ENCODE measurements at regions not wholly inside any gene's neighbourhood (a gene's known extent, or its start where the extent isn't known, plus 50 kb on each side); places are given as distances from the start of the nearest gene placed in this dataset.

DNA sequence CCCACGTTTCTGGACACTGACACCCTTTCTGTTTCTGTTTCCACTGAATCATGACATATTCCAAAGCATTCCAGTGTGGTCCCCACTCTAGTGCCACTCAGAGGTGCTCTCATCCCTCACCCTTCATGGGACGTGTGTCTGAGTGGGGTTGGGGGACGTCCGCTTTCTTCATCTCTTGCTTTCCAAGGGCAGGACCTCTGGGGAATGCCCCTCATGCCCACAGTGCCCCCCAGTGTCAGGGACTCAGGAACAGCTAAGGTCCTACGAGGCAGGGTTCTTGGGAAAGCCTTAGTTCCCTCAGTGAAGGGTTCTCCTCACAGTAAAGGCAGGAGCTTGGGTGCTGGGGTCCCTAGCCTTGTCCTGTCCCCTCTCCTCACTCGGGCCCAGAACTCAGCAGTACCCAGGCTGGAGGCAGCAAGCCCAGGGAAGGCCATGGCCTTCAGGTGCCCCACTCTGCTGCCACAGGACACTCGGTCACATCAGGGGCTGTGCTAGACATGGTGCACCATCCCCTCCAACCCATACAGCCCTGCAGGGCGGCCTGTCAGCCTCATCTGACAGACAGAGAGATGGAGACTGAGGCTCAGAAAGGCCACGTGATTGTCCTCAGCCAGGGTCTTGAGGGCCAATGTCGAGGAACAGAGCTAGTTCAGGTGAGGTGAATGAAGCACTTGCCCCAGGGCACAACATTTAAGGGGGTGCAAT is 261.0 kb downstream of the TLE3 start:
- Mint-ChIP-seq H3K4me1 (peaks cover 17% of the 10 kb centered on the region), H3K27me3 (peaks cover 33% of the 10 kb centered on the region), H3K4me3 (no peak overlapping the region), H3K36me3 (no peaks in the 10 kb centered on the region), H3K27ac (peak overlapping the region; percentile 8), H3K9me3 (no peaks in the 10 kb centered on the region)
- peak; percentile 13 for ATAC-seq

DNA sequence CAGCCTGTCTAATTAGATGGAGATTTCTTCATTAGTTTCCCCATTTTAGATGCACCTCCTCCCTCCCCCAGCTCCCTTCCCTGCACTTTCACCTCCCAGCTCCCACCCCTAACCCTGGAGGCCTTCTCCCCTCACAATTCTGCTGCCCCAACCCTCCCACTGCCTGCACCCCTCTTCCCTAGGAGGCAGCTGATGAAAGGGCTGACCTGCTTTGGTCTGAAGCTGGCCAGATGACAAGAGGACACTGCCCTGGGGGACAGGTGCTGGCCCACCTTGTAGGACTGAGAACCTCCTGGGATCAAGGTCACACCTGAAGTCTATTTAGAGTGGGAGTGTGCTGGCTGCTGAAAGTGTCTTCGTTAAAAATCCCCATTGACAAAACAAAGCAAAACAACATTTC is 259.4 kb downstream of the TLE3 start:
- Mint-ChIP-seq H3K4me3 (no peak overlapping the region), H3K36me3 (no peaks in the 10 kb centered on the region), H3K9me3 (no peaks in the 10 kb centered on the region), H3K27me3 (peaks cover 39% of the 10 kb centered on the region), H3K4me1 (peaks cover 13% of the 10 kb centered on the region), H3K27ac (no peak overlapping the region)
- no peak for ATAC-seq

DNA sequence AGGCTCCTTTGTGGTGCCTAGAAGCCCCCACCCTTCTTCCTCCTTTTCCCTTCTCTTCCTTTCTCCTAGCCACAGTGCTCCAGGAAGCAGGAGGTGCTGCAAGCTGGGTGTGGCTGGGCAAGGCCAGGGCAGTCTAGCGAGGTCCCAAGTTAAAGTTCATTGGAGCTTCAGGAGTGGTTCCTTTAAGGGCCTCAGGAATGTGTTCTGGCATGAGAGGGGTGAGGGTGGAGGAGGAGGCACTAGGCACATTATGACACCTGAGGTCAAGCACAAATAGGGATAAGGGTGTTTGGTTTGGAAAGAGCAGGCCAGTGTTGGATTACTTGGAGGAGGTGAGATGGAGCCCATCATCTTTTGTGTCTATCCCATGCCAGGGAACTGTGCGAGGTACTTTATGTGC is 258.7 kb downstream of the TLE3 start:
- no peaks in the 10 kb centered on the region for H3K9me3 Mint-ChIP-seq
- H3K4me1 Mint-ChIP-seq: peaks cover 13% of the 10 kb centered on the region
- H3K36me3 Mint-ChIP-seq: no peaks in the 10 kb centered on the region
- ATAC-seq: no peak
- no peak overlapping the region for H3K4me3 Mint-ChIP-seq
- H3K27ac Mint-ChIP-seq: no peak overlapping the region
- peaks cover 45% of the 10 kb centered on the region for H3K27me3 Mint-ChIP-seq

DNA sequence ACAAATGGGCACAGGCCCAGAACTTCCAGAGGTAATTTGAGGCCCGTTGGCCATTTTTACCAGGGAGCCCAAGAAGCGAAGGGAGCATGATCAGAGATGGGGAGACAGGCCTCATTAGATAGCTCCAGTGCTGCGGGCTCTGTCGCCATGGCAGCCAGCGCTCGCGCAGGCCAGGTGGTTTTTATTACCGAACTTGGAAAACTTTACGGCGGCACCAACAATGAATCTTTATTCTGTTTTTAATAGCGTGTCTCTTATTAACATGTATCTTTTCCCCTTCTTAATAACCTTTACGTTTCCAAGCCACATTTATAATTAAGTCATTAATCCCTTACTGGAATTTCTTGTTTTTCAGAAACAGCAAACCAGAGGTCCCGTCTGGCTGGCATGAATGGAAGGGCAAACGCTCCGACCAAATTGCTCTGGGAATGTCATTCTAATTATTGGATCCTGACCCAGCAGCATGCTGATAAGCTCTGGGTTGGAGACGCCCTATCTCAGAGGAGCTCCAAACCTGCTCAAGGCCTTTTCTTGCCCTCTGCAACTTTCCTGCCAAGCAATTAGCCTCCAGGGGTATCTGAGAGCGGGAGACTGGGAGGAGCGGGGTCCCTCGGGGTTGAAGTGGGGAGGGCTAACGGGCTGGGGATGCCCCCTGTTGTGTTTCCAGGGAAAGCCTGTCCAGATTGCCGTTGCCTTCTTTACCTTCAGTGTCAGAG is 256.4 kb downstream of the TLE3 start:
- Mint-ChIP-seq H3K9me3 (no peaks in the 10 kb centered on the region), H3K4me1 (peaks cover 6% of the 10 kb centered on the region), H3K27me3 (peaks cover 41% of the 10 kb centered on the region), H3K36me3 (no peaks in the 10 kb centered on the region), H3K27ac (no peak overlapping the region), H3K4me3 (no peak overlapping the region)
- no peak for ATAC-seq

DNA sequence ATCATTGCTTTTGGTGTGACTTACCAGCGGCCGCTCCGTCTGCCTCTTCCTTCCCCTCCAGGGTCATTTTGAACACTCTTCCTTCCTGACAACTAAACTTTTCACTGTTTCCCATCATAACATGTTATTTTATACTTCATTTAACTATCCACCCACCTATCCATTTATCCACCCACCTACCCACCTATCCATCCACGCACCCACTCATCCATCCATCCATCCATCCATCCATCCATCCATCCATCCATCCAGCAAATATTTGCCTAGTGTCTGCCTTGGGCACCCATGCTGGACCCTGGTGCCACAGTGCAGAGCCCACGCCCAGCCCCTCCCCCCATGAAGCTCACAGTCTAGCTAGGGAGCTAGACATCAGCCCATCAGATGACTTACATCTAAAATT is 254.9 kb downstream of the TLE3 start:
- H3K36me3 Mint-ChIP-seq: no peaks in the 10 kb centered on the region
- H3K4me1 Mint-ChIP-seq: no peaks in the 10 kb centered on the region
- H3K27me3 Mint-ChIP-seq: peaks cover 25% of the 10 kb centered on the region
- no peak overlapping the region for H3K27ac Mint-ChIP-seq
- no peak for ATAC-seq
- no peak overlapping the region for H3K4me3 Mint-ChIP-seq
- no peaks in the 10 kb centered on the region for H3K9me3 Mint-ChIP-seq

DNA sequence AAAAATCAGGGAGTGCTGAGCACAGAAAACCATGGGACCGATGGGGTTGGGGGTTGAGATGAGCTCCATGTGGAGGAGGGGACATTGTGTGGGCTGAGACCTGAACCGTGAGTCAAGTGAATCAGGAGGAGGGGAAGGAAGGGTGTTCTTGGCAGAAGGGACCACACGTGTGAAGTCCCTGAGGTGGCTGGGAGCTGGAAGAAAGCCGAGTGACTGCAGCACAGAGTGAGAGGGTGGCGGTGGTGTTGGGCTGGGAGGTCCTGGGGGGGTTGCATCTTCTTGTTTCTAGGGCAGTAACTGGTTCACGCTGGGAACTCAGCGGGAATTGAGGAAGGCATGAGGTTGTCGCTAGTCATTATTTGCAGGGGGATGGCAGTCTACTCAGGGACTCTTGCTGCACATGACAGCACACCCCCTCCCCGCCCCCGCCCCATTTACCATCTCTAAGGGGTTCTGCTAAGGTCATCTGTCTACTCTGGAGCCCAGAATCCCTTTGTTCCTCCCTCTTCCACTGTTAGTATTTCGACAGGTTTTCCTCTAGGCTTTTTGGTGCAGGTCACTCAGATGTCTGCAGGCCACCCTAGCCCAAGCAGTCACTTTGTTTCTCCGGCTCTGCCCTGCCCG is 254.3 kb downstream of the TLE3 start:
- peaks cover 25% of the 10 kb centered on the region for H3K27me3 Mint-ChIP-seq
- no peaks in the 10 kb centered on the region for H3K4me1 Mint-ChIP-seq
- no peaks in the 10 kb centered on the region for H3K9me3 Mint-ChIP-seq
- H3K27ac Mint-ChIP-seq: no peak overlapping the region
- no peak overlapping the region for H3K4me3 Mint-ChIP-seq
- H3K36me3 Mint-ChIP-seq: no peaks in the 10 kb centered on the region
- no peak for ATAC-seq

DNA sequence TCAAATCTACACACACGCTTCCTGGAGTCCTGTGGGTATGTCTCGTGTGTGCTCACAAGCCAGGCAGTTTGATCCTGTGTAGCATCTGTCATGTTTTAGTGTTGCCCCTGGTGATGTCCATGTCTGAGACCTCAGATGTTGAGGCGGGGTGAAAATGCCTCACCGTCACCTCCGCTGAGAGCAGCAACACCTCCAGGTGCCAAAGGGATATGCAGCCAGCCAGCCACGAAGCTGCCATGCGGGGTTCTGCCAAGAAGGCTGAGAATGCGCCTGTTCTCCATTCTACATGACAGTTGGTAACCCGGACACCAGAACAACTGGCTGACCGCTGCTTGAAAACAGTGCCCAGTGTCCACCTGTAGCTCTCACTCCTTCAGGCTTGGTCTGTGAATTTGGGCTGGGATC is 253.8 kb downstream of the TLE3 start:
- ATAC-seq: no peak
- no peaks in the 10 kb centered on the region for H3K4me1 Mint-ChIP-seq
- H3K36me3 Mint-ChIP-seq: no peaks in the 10 kb centered on the region
- H3K4me3 Mint-ChIP-seq: no peak overlapping the region
- H3K9me3 Mint-ChIP-seq: no peaks in the 10 kb centered on the region
- H3K27me3 Mint-ChIP-seq: peaks cover 25% of the 10 kb centered on the region
- no peak overlapping the region for H3K27ac Mint-ChIP-seq

DNA sequence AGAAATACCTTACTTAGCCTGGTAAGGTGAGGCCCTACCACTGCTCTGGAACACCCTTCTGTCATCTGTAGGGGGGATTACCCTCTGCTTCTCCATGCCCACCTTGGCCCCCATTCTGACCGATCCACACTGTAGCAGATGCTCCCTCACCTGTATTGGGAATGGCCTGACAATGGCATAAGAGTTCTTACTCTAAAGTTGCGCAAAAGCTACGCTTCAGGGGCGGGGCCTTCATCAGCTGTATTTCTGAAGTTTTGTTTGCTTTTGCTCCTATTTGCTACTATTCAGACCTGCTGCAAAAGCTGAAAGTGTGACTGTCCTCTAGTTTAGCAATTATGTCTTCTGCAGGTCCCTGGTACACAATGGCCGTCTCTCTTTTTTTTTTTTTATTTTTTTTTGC is 252.6 kb downstream of the TLE3 start:
- Mint-ChIP-seq H3K4me3 (no peak overlapping the region), H3K36me3 (no peaks in the 10 kb centered on the region), H3K9me3 (no peaks in the 10 kb centered on the region), H3K27me3 (peaks cover 25% of the 10 kb centered on the region), H3K4me1 (no peaks in the 10 kb centered on the region), H3K27ac (no peak overlapping the region)
- no peak for ATAC-seq

DNA sequence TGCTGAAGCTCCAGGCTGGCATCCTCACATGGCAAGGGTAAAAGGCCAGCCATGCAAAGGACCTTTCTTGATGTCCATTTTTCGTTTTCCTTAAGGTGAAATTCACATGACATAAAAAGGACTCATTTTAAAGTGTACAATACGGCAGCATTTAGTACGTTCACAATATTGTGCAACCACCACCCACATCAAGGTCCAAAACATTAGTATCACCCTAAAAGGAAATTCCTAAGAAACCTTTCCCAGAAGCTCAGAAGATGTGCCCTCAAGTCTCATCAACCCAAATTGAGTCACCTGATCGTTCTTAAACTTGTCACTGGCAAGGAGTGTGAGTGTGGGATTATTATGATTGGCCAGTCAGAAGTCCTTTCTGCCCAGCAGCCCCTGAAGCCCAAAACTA is 250.1 kb downstream of the TLE3 start:
- Mint-ChIP-seq H3K27me3 (peaks cover 33% of the 10 kb centered on the region), H3K27ac (no peak overlapping the region), H3K4me3 (no peak overlapping the region), H3K36me3 (peaks cover under 1% of the 10 kb centered on the region), H3K4me1 (no peaks in the 10 kb centered on the region), H3K9me3 (no peaks in the 10 kb centered on the region)
- ATAC-seq: no peak

DNA sequence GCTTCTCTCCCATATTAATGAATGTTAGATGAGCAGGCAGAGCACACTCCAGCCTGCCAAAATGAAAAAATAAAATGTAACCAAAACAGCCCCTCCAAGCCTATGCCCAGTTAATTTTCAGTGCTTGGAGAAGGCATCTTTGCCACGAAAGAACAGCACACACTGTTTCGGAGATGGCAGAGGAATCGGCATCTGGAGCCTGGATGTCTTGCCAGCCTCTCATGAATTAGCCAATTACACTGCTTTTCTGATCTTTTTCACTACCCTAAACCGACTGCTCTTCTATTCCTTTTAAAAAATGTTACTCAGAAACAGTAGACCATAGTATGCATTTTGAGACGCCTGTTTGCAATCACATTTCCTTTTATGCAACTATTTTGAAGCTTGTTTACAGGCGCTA is 249.6 kb downstream of the TLE3 start:
- peaks cover 3% of the 10 kb centered on the region for H3K9me3 Mint-ChIP-seq
- peaks cover 28% of the 10 kb centered on the region for H3K27me3 Mint-ChIP-seq
- H3K36me3 Mint-ChIP-seq: peaks cover 5% of the 10 kb centered on the region
- no peak for ATAC-seq
- no peak overlapping the region for H3K27ac Mint-ChIP-seq
- no peaks in the 10 kb centered on the region for H3K4me1 Mint-ChIP-seq
- no peak overlapping the region for H3K4me3 Mint-ChIP-seq

DNA sequence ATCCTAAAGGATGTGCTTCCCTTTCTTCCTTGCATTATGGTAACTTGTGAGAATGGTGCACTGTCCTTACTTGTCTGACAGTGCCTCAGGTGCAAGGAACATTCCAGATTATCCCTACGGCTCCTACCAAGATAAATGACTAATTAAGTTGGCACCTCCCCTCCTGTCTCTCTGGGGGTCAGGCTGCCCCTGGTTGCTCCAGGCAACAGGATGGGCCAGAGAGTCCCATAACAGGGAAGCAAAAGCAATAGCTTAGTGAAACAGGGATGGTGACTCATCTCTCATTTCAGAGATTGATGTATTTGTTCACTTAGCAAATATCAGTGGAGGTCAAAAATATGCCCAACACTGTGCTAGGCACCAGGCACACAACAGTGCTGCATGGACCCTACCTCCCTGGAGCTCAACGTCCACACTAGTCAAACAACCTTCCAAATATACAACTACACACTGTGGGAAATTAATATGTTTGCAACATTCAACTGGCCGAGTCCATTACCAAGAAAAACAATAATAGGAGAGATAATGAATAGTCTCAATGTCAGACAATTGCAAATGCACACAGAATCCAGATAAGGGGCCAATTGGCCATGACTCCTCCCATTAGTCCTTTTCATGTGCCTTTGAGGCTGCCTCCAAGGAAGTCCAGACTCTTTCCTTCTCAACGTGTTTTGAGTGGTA is 249.0 kb downstream of the TLE3 start:
- Mint-ChIP-seq H3K9me3 (peaks cover 6% of the 10 kb centered on the region), H3K27ac (no peak overlapping the region), H3K4me3 (no peak overlapping the region), H3K27me3 (peaks cover 22% of the 10 kb centered on the region), H3K4me1 (no peaks in the 10 kb centered on the region), H3K36me3 (peaks cover 6% of the 10 kb centered on the region)
- ATAC-seq: no peak

DNA sequence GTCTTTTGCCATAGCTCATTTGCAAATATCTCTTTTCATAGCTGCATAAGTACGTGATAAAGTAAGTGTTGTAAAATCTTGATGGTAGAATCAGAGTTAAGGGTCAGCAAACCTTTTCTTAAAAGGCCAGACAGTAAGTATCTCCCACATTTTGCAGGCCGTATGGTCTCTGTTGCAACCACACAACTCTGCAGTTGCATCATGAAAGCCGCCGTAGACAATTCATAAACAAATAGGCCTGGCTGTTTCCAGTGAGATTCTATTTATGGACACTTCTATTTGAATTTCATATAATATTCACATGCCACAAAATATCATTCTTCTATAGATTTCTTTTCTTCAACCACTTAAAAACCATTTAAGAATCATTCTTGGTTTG is 248.5 kb downstream of the TLE3 start:
- no peak for ATAC-seq
- Mint-ChIP-seq H3K4me3 (no peak overlapping the region), H3K4me1 (no peaks in the 10 kb centered on the region), H3K9me3 (peaks cover 6% of the 10 kb centered on the region), H3K36me3 (peaks cover 6% of the 10 kb centered on the region), H3K27me3 (peaks cover 17% of the 10 kb centered on the region), H3K27ac (no peak overlapping the region)

DNA sequence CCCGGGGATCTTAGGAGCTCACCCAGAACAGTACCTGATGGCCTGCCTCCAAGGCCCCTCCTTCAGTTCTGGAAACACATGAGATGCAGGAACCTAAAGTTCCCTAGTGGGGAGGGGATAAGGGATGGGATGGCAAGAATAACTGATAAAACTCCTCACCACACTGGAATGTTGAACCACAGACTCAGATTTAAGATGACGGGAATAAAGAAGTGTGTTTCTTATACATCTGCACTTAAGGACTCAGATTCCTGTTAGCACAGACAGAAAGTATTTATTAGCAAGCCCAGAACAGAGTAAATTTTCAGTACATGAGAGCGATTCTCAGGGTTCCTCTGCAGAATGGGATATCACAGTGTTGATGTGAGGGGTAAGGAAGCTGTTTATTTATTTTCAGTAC is 245.2 kb downstream of the TLE3 start:
- H3K9me3 Mint-ChIP-seq: peaks cover 6% of the 10 kb centered on the region
- H3K27me3 Mint-ChIP-seq: peaks cover 13% of the 10 kb centered on the region
- H3K4me1 Mint-ChIP-seq: peaks cover 10% of the 10 kb centered on the region
- H3K36me3 Mint-ChIP-seq: peaks cover 6% of the 10 kb centered on the region
- H3K27ac Mint-ChIP-seq: no peak overlapping the region
- H3K4me3 Mint-ChIP-seq: no peak overlapping the region
- no peak for ATAC-seq

DNA sequence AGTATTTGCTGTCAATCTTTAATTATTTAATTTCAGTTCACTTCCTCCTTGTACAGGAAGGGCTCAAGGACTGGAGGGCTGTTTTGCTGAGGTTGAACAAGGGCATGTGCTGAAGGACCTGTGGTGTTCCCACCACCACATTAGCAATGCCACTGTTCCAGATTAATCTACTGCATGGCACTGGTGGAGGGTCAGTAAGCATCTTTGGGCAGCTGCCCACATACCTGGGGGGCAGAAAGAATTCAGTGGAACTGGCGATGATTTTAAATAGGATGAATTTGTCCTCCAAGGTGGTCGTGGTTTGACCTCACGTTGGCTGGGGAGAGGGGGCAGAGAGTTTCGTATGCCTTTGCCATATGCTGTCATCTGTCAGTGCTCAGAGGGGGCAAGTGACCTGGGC is 244.8 kb downstream of the TLE3 start:
- Mint-ChIP-seq H3K4me1 (peaks cover 14% of the 10 kb centered on the region), H3K4me3 (no peak overlapping the region), H3K36me3 (peaks cover 6% of the 10 kb centered on the region), H3K27me3 (peaks cover 13% of the 10 kb centered on the region), H3K27ac (no peak overlapping the region), H3K9me3 (peaks cover 6% of the 10 kb centered on the region)
- ATAC-seq: no peak

DNA sequence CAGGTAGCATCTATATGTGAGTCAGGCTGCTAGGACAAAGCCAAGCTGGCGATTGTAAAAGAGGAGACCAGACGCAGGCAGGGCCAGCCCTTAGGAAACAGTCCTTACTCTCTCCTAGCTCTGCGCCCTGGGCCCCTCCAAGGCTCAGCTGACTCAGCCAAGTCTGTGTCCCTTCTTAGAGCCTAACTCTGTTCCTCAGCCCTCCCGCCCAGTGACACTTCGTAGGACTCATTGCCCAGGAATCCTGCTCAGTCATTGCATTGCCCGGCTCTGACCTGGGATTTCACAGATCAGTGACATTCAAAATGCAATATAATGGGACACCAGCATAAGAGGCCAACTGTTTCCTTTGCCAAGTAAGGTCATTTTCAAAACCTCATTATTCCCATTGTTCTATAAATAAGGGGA is 244.2 kb downstream of the TLE3 start:
- H3K27me3 Mint-ChIP-seq: peaks cover 13% of the 10 kb centered on the region
- H3K36me3 Mint-ChIP-seq: peaks cover 6% of the 10 kb centered on the region
- H3K4me3 Mint-ChIP-seq: no peak overlapping the region
- peaks cover 17% of the 10 kb centered on the region for H3K4me1 Mint-ChIP-seq
- no peak for ATAC-seq
- H3K9me3 Mint-ChIP-seq: peaks cover 6% of the 10 kb centered on the region
- no peak overlapping the region for H3K27ac Mint-ChIP-seq

Measured in stimulated activated memory B cell treated with anti-CD40 and anti-IgM and Interleukin-4, amounts not matched to agents 10 μg/mL and 1 μg/mL and 100 μg/mL, for 72 hours (primary cell).